Stimulated activated naive CD8-positive, alpha-beta T cell treated with anti-CD3 and anti-CD28 coated beads, Interleukin-15, Interleukin-2, amounts not matched to agents 100 U/mL and 50 U/mL, for 24 hours (primary cell): ENCODE measurements at regions not wholly inside any gene's neighbourhood (a gene's known extent, or its start where the extent isn't known, plus 50 kb on each side); places are given as distances from the start of the nearest gene placed in this dataset.
"Not testable (repeated sequence)": the region's sequence is repeated elsewhere in the genome, so short reads cannot be mapped to it uniquely, and the experiment has no call there.

ENCODE experiments used
- ATAC-seq: fragments of 150-1000 bp; cut with Tn5 transposase; one replicate; pipeline ENCODE4 v1.10.0; 2021
- DNase-seq: peaks from one replicate; pipeline ENCODE4 v3.0.0; 2021

- DNase-seq = no peak
- no peak for ATAC-seq
Measured at GRCh38 chr21:27771938-27772483, 805.1 kb upstream of the ADAMTS5 start.

DNA sequence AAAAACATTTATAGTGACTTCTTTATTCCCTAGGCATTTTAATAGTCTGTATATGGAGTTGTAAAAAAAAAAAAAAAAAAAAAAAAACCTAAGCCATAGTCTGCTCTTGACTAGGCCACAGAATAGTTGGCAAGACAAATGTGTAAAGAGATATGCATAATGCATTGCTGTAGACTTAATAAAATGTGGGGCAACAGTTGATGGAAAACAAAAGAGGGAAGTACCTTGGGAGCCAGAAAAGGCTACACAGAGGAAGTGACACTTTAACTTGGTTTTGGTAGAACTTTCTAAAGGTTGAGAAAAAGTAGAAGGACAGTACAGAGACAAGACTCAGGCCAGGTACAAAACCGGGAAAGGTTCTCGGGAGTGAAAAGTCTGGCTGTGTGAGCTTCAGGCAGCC lies 802.9 kb upstream of the ADAMTS5 start:
- no peak for ATAC-seq
- no peak for DNase-seq

DNA sequence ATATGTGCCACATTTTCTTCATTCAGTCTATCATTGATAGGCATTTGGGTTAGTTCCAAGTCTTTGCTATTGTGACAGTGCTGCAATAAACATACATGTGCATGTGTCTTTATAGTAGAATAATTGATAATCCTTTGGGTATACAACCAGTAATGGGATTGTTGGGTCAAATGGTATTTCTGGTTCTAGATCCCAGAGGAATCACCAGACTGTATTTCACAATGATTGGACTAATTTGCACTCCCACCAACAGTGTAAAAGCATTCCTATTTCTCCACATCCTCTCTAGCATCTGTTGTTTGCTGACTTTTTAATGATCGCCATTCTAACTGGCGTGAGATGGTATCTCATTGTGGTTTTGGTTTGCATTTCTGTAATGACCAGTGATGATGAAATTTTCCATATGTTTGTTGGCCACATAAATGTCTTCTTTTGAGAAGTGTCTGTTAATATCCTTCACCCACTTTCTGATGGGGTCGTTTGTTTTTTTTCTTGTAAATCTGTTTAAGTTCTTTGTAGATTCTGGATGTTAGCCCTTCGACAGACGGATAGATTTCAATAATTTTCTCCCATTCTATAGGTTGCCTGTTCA lies 801.3 kb upstream of the ADAMTS5 start:
- ATAC-seq, DNase-seq: not testable (repeated sequence)

DNA sequence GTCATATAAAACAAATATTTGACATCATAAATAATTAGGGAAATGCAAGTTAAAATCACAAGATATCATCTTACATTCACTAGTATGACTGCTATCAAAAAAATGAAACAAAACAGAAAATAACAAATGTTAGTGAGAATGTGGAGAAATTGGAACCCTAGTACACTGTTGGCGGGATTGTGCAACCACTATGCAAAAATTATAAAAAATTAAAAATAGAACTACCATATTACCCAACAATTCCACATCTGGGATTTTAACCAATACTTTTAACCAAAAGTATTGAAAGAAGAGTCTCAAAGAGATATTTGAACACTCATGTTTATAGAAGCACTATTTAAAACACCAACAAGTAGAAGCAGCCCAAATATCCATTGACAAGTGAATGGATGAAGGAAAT lies 797.2 kb upstream of the ADAMTS5 start:
- no peak for DNase-seq

GRCh38 chr21:27761623-27762022 lies 794.7 kb upstream of the ADAMTS5 start:
- ATAC-seq = no peak

More for the DNA sequence above, 797.2 kb upstream of the ADAMTS5 start:
- no peak for ATAC-seq

GRCh38 chr21:27759820-27760219 lies 792.9 kb upstream of the ADAMTS5 start:
- ATAC-seq (no peak), DNase-seq (no peak)

More at GRCh38 chr21:27761623-27762022, 794.7 kb upstream of the ADAMTS5 start:
- no peak for DNase-seq

- ATAC-seq (no peak), DNase-seq (no peak)
Measured at GRCh38 chr21:27759091-27759659, 792.3 kb upstream of the ADAMTS5 start.

DNA sequence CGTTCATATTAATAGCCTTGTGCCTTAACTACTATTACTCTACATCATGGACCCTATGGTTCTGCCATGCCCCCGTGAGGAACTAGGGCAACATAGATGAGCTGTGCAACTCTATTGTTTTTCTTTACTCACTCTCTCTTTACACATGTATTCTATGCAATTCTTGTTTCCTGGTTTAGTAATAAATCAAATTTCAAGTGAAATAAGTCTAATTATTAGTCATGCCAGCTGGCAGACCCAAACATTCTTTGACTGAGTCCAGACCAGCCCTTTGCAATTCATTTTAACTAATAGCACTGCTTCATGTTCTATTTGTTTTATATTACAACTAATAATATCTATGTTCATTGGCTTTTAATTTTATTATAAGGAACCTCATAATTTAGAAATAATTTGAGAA lies 789.3 kb upstream of the ADAMTS5 start:
- no peak for DNase-seq
- ATAC-seq = no peak

DNA sequence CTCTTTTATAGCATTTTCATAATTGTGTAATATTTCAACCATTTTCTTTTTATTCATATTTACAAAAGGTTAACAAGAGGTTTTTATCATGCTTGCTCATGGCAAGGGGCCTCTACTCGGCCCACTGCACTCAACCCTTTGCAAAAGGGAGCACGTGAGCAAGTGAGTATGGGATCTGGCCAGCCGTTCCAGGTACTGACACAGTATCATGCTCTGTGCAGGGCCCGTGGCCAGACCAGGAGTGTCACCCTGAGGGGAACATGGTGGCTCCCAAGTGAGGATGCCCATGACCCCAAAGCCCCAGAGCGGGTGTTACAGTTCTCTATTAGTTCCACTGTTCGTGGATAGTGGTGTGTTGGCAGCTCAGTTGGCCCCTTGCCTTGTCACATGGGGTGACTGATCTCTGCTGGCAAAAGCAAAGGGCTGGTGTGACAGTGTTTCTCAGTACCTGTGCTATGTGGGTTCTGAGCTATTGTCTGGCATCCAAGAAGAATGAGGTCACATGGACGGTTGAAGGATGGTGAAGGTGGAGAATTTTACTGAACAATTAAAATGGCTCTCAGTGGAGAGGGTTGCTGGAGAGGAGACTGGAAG lies 777.2 kb upstream of the ADAMTS5 start:
- ATAC-seq = no peak
- DNase-seq = no peak

GRCh38 chr21:27741736-27742135 lies 774.8 kb upstream of the ADAMTS5 start:
- ATAC-seq = no peak

GRCh38 chr21:27740084-27740483 lies 773.2 kb upstream of the ADAMTS5 start:
- DNase-seq (no peak), ATAC-seq (no peak)

More at GRCh38 chr21:27741736-27742135, 774.8 kb upstream of the ADAMTS5 start:
- no peak for DNase-seq

- no peak for DNase-seq
Measured at GRCh38 chr21:27739187-27739586, 772.3 kb upstream of the ADAMTS5 start.

GRCh38 chr21:27735699-27736098 lies 768.8 kb upstream of the ADAMTS5 start:
- DNase-seq (no peak), ATAC-seq (no peak)

More at GRCh38 chr21:27739187-27739586, 772.3 kb upstream of the ADAMTS5 start:
- ATAC-seq = no peak

DNA sequence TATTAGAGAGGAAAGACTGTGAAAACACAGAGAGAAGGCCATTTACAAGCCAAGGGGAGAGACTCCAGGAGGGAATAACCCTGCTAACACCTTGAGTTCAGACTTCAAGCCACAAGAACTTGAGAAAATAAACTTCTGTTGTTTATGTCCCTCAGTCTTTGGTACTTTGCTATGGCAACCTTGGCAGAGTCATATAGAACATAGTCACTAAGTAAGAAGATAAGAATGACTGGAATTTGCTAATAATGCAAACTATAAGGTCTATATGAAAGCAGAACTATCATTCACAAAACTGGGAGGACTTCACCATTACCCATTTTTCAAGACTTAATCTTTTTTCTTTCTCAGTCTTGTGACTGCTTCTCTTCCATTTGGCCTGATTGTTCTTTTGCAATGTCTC lies 767.3 kb upstream of the ADAMTS5 start:
- DNase-seq = no peak
- no peak for ATAC-seq

DNA sequence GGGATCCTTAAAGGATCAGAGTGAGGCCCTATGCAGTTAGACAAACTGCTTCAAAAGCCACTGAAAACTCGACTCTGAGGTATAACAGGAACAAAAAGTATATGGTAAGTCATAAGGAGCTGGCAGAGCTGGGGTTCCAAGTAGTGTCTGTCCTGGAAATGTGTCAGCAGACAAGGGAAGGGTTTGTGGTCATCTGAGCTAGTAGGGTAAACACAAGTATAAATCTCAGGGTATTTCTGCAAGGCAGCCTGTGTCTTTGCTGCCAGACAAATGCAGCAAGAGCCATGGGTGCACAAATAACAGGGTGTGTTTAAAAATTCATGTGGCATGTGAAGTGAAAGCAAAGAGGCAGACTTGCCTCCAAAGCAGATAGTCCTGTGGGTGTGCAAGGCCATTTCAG lies 759.0 kb upstream of the ADAMTS5 start:
- no peak for ATAC-seq
- DNase-seq = no peak

- ATAC-seq (no peak), DNase-seq (no peak)
Measured at GRCh38 chr21:27722095-27722494, 755.2 kb upstream of the ADAMTS5 start.

DNA sequence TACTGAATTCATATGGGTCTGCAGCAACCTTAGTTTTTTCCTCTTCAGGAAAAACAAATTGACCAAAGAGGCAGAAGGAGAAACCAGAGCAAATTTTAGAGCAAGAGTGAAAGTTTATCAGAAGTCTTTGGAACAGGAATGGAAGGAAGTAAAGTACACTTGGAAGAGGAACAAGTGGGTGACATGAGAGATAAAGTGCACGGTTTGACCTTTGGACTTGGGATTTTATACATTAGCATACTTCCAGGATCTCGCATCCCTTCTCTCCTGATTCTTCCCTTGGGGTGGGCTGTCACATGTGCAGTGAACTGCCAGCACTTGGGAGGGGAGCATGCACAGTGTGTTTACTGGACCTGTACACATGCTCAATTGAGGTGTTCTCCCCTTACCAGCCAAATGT lies 754.8 kb upstream of the ADAMTS5 start:
- DNase-seq (no peak), ATAC-seq (no peak)

DNA sequence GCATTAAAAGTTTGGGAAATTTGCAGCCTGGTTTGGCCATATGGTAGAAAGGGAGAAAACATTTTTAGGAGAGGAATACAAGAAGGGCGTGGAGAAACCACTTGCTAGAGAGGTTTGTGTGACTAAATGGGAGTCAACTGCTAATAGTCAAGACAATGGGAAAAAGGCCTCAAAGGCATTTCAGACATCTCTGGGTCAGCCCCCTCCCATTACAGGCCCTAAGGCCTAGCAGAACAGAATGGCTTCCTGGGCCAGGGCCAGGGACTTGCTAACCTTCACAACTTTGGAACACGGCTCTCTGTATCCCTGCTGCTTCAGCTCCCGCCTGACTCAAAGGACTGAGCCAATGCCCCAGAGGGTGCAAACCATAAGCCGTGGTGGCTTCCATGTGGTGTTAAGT lies 752.3 kb upstream of the ADAMTS5 start:
- no peak for DNase-seq
- ATAC-seq = no peak

DNA sequence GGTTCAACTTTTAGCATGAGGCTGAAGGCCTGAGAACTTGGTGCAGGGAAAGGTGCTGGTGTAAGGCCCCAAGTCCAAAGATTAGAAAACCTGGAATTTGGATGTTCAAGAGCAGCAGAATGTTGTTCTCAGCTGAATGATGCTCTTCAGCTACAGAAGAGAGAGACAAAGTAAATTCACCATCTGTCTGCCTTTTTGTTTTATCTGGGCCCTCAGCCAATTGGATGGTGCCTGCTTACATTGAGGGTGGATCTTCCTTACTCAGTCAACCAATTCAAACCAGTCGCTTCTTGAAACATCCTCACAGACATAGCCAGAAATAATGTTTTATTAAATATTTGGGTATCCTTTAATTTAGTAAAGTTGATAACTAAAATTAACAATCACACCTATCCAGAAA lies 748.2 kb upstream of the ADAMTS5 start:
- DNase-seq (no peak), ATAC-seq (no peak)

DNA sequence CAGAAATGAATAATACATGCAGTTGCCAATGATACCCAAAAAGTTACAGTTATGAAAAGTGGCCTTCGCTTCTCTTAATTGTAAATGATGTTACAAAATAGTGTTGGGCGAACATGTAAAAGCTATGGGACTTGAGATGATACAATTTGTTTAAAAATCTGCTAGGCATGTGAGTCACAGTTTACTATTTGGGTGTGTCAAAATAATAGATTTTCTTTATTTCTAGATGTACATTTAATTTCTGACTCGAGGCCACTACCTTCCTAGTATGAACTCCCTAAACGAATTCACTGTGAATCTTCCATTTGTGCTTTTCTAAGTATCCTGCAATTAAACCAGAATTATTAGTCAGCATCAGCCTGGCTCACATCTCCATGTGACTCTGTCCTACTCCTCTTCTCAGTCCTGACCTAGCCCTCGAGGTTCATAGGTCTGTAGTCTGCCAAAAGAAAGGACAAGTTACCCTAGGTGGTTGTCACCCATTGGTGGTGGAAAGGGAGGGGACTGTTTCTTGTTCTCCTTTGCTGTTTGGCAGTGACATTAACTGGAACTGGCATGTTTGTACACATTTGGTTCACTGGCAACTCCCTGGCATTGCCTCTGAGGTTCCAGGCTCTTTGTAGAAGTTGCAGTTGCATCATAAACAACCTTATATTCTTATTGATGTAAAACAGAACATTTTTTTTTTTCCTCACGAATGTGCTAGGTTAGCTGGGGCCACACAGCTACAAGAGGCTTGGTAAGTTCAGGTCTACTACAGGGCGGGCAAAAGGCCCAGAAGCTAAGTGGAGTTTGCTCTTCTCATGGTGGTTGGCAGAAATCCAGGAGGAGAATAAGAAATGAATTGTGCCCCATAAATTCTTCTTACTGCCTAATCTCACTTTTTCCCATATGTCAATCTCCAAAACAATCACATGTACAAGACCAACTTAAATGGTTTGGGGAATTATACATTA lies 746.5 kb upstream of the ADAMTS5 start:
- no peak for DNase-seq
- no peak for ATAC-seq

GRCh38 chr21:27704567-27705166 lies 737.8 kb upstream of the ADAMTS5 start:
- DNase-seq (no peak), ATAC-seq (no peak)

- no peak for ATAC-seq
Measured at GRCh38 chr21:27703791-27704190, 736.9 kb upstream of the ADAMTS5 start.

More at GRCh38 chr21:27703791-27704190, 736.9 kb upstream of the ADAMTS5 start:
- no peak for DNase-seq
